ENCODE measurements at regions not wholly inside any gene's neighbourhood (a gene's known extent, or its start where the extent isn't known, plus 50 kb on each side); places are given as distances from the start of the nearest gene placed in this dataset.
"Not testable (repeated sequence)": the region's sequence is repeated elsewhere in the genome, so short reads cannot be mapped to it uniquely, and the experiment has no call there.

GRCh38 chr1:178038372-178038771, 55.5 kb upstream of the RASAL2 start:
- no peaks in the 10 kb centered on the region for H3K27me3 ChIP-seq (ENCODE audit: control insufficient read depth in 4 of 4, insufficient read depth in 4 of 4, low read length in 3 of 4)
- H3K36me3 ChIP-seq (ENCODE audit: control insufficient read depth in 4 of 4, insufficient read depth in 3 of 4, low read depth in 1 of 4, low read length in 3 of 4): no peaks in the 10 kb centered on the region
- peak overlapping the region; percentile 72 to 84 for H3K9ac ChIP-seq (ENCODE audit: low read depth in 1 of 2, low read length in 2 of 2)
- no peak for DNase-seq (ENCODE audit: low spot score)
- peaks cover 17 to 44% (median 25%) of the 10 kb centered on the region in 4 donors for H3K4me1 ChIP-seq (ENCODE audit: control insufficient read depth in 4 of 4, insufficient read depth in 4 of 4, low read length in 3 of 4)
- no peaks in the 10 kb centered on the region for H3K9me3 ChIP-seq (ENCODE audit: control insufficient read depth in 4 of 4, low read length in 3 of 4)
- TF ChIP-seq TAF1 (conservative IDR thresholded peaks at IDR 0.05): peak; percentile 5
- no peak for TF ChIP-seq FOXA1 (IDR thresholded peaks at IDR 0.05)
- H3K27ac ChIP-seq (ENCODE audit: low read depth in 1 of 2, low read length in 2 of 2): peak overlapping the region; percentile 74 to 87
- WGBS: 60% methylated on average over 11 of the region's 11 CpGs
- H3K4me3 ChIP-seq (ENCODE audit: low read depth in 1 of 3, low read length in 3 of 3): peak overlapping the region in 2 of 3 donors; percentile 11 to 80

GRCh38 chr1:178039891-178040290, 54.0 kb upstream of the RASAL2 start:
- Histone ChIP-seq H3K9ac (ENCODE audit: low read depth in 1 of 2, low read length in 2 of 2) (no peak overlapping the region), H3K27me3 (ENCODE audit: control insufficient read depth in 4 of 4, insufficient read depth in 4 of 4, low read length in 3 of 4) (no peaks in the 10 kb centered on the region), H3K9me3 (ENCODE audit: control insufficient read depth in 4 of 4, low read length in 3 of 4) (no peaks in the 10 kb centered on the region), H3K4me1 (ENCODE audit: control insufficient read depth in 4 of 4, insufficient read depth in 4 of 4, low read length in 3 of 4) (peaks cover 11 to 31% (median 17%) of the 10 kb centered on the region in 4 donors), H3K27ac (ENCODE audit: low read depth in 1 of 2, low read length in 2 of 2) (no peak overlapping the region), H3K36me3 (ENCODE audit: control insufficient read depth in 4 of 4, insufficient read depth in 3 of 4, low read depth in 1 of 4, low read length in 3 of 4) (no peaks in the 10 kb centered on the region), H3K4me3 (ENCODE audit: low read depth in 1 of 3, low read length in 3 of 3) (no peak overlapping the region)
- 78% methylated on average over 2 of the region's 2 CpGs for WGBS
- DNase-seq (ENCODE audit: low spot score): no peak
- TF ChIP-seq ZBTB33 (IDR thresholded peaks at IDR 0.05): no peak
- no peak for TF ChIP-seq MAX (IDR thresholded peaks at IDR 0.05)
- no peak for TF ChIP-seq SP1 (IDR thresholded peaks at IDR 0.05)
- no peak for TF ChIP-seq RXRA (IDR thresholded peaks at IDR 0.05)
- no peak for TF ChIP-seq FOXA1 (IDR thresholded peaks at IDR 0.05)
- no peak for TF ChIP-seq EGR1 (IDR thresholded peaks at IDR 0.05; ENCODE audit: low read depth in 2 of 2)
- no peak for TF ChIP-seq NR2F2 (IDR thresholded peaks at IDR 0.05)
- TF ChIP-seq HNF4G (IDR thresholded peaks at IDR 0.05): no peak
- TF ChIP-seq REST (IDR thresholded peaks at IDR 0.05): no peak
- TF ChIP-seq HNF4A (conservative IDR thresholded peaks at IDR 0.05): no peak

- H3K9ac ChIP-seq (ENCODE audit: low read depth in 1 of 2, low read length in 2 of 2); H3K27me3 ChIP-seq (ENCODE audit: control insufficient read depth in 4 of 4, insufficient read depth in 4 of 4, low read length in 3 of 4); H3K9me3 ChIP-seq (ENCODE audit: control insufficient read depth in 4 of 4, low read length in 3 of 4); H3K4me3 ChIP-seq (ENCODE audit: low read depth in 1 of 3, low read length in 3 of 3); DNase-seq (ENCODE audit: low spot score); H3K27ac ChIP-seq (ENCODE audit: low read depth in 1 of 2, low read length in 2 of 2); H3K36me3 ChIP-seq (ENCODE audit: control insufficient read depth in 4 of 4, insufficient read depth in 3 of 4, low read depth in 1 of 4, low read length in 3 of 4); H3K4me1 ChIP-seq (ENCODE audit: control insufficient read depth in 4 of 4, insufficient read depth in 4 of 4, low read length in 3 of 4): not testable (repeated sequence)
- WGBS: 94% methylated on average over 4 of the region's 4 CpGs
Observed at GRCh38 chr1:178043940-178044339, 50.0 kb upstream of the RASAL2 start.

Data from liver (tissue), 7 donors.